ENCODE measurements at regions not wholly inside any gene's neighbourhood (a gene's known extent, or its start where the extent isn't known, plus 50 kb on each side); places are given as distances from the start of the nearest gene placed in this dataset.
"Not testable (repeated sequence)": the region's sequence is repeated elsewhere in the genome, so short reads cannot be mapped to it uniquely, and the experiment has no call there.

DNA sequence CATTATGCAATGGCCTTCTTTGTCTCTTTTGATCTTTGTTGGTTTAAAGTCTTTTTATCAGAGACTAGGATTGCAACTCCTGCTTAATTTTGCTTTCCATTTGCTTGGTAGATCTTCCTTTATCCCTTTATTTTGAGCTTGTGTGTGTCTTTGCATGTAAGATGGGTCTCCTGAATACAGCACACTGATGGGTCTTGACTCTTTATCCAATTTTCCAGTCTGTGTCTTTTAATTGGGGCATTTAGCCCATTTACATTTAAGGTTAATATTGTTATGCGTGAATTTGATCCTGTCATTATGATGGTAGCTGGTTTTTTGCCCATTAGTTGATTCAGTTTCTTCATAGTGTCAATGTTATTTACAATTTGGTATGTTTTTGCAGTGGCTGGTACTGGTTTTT is 56.9 kb upstream of the TBX18 start:
- DNase-seq (ENCODE audit: low read depth in 2 of 2), result not testable (repeated sequence)

DNA sequence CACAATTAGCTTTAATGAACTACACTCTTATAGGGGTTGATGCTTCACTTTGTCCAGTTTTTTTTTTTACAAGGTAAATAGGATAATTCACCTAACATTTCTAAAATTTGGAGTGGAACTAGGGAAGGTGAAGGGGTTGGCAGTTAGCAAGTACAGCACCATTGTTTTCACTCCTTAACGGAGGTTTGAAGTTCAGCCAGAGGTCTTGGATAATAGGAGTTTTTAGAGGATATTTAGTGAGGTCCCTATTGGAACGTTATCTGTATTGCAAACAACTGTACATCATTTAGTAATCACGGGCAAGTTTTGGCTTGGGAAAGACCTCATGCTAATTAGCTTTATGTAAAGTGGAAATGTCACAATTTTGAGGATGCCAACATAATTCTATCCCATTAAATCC is 52.3 kb upstream of the TBX18 start:
- no peak for DNase-seq (ENCODE audit: low read depth in 2 of 2)

DNA sequence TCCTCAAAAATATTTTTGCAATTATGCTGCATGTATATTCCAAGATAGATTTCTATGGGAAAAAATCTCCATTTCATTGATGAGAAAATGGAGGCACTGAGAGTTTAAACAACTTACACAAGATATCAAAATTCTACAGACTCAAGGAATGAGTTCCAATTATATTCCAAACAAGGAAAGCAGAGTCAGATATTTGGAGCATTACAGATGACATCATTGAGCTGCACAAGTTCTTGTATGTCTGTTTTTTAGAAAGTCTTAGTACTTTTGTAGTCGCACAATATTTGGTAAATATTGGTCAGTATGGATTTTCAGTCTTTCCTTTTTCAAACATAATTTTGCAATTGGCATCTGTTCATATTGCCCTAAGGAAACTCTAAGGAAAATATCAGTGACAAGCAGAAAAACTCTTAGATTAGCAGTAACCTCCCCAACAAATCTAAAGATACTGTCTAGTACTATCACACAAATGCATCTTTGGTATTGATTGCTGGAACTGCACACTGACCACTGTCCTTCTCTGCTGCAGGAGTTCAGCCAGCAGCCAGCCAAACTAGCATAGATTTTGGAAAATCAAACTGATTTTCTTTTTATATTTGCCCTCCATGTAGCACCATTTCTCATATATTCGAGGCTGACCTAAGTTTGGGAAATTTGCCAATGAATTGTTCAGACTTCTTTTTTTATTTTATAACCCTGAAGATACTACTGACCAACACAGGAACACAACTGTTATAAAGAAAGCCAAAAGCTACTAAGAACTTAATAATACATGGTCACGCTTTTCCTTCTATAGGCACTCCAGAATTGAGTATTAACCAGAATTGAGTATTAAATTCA is 51.7 kb upstream of the TBX18 start:
- no peak for DNase-seq (ENCODE audit: low read depth in 2 of 2)

Data from fibroblast of skin of left biceps (primary cell).